ENCODE measurements at regions not wholly inside any gene's neighbourhood (a gene's known extent, or its start where the extent isn't known, plus 50 kb on each side); places are given as distances from the start of the nearest gene placed in this dataset.

- no peak for DNase-seq (ENCODE audit: low read depth in 2 of 3, low spot score in 1 of 3)
These were observed 122.8 kb upstream of the MAP3K1 start for GRCh38 chr5:56692359-56693219.

- no peak for DNase-seq (ENCODE audit: low read depth in 2 of 3, low spot score in 1 of 3)
These were observed 126.9 kb upstream of the MAP3K1 start for GRCh38 chr5:56688402-56688801.

GRCh38 chr5:56686337-56687195 is 128.8 kb upstream of the MAP3K1 start:
- DNase-seq (ENCODE audit: low read depth in 2 of 3, low spot score in 1 of 3) = no peak

- DNase-seq (ENCODE audit: low read depth in 2 of 3, low spot score in 1 of 3) = no peak
These were observed 129.7 kb upstream of the MAP3K1 start for GRCh38 chr5:56685503-56686217.

GRCh38 chr5:56684159-56684558 is 131.2 kb upstream of the MAP3K1 start:
- DNase-seq (ENCODE audit: low read depth in 2 of 3, low spot score in 1 of 3) = no peak

GRCh38 chr5:56683733-56684132 is 131.6 kb upstream of the MAP3K1 start:
- DNase-seq (ENCODE audit: low read depth in 2 of 3, low spot score in 1 of 3) = no peak

GRCh38 chr5:56683281-56683680 is 132.1 kb upstream of the MAP3K1 start:
- no peak for DNase-seq (ENCODE audit: low read depth in 2 of 3, low spot score in 1 of 3)

GRCh38 chr5:56681346-56681745 is 134.0 kb upstream of the MAP3K1 start:
- no peak for DNase-seq (ENCODE audit: low read depth in 2 of 3, low spot score in 1 of 3)

- DNase-seq (ENCODE audit: low read depth in 2 of 3, low spot score in 1 of 3) = no peak
These were observed 134.6 kb upstream of the MAP3K1 start for GRCh38 chr5:56680731-56681130.

GRCh38 chr5:56677690-56678305 is 137.6 kb upstream of the MAP3K1 start:
- no peak for DNase-seq (ENCODE audit: low read depth in 2 of 3, low spot score in 1 of 3)

GRCh38 chr5:56676091-56676768 is 139.1 kb upstream of the MAP3K1 start:
- DNase-seq (ENCODE audit: low read depth in 2 of 3, low spot score in 1 of 3) = no peak

- DNase-seq (ENCODE audit: low read depth in 2 of 3, low spot score in 1 of 3) = no peak
These were observed 140.9 kb upstream of the MAP3K1 start for GRCh38 chr5:56674441-56674840.

GRCh38 chr5:56673171-56673570 is 142.2 kb upstream of the MAP3K1 start:
- no peak for DNase-seq (ENCODE audit: low read depth in 2 of 3, low spot score in 1 of 3)

GRCh38 chr5:56671571-56671970 is 143.8 kb upstream of the MAP3K1 start:
- no peak for DNase-seq (ENCODE audit: low read depth in 2 of 3, low spot score in 1 of 3)

- no peak for DNase-seq (ENCODE audit: low read depth in 2 of 3, low spot score in 1 of 3)
These were observed 144.4 kb upstream of the MAP3K1 start for GRCh38 chr5:56670916-56671315.

- peak; percentile 33 to 47 (median 36) for DNase-seq (ENCODE audit: low read depth in 2 of 3, low spot score in 1 of 3)
These were observed 145.5 kb upstream of the MAP3K1 start for GRCh38 chr5:56669534-56670483.

GRCh38 chr5:56668996-56669395 is 146.4 kb upstream of the MAP3K1 start:
- no peak for DNase-seq (ENCODE audit: low read depth in 2 of 3, low spot score in 1 of 3)

GRCh38 chr5:56667692-56668091 is 147.7 kb upstream of the MAP3K1 start:
- no peak for DNase-seq (ENCODE audit: low read depth in 2 of 3, low spot score in 1 of 3)

GRCh38 chr5:56666901-56667300 is 148.4 kb upstream of the MAP3K1 start:
- no peak for DNase-seq (ENCODE audit: low read depth in 2 of 3, low spot score in 1 of 3)

Data from stimulated activated CD4-positive, alpha-beta T cell treated with anti-CD3 and anti-CD28 coated beads, Interleukin-12 subunit alpha, Interleukin-12 subunit beta, amount 100 ng/mL, for 48 hours (primary cell).